ENCODE measurements at regions not wholly inside any gene's neighbourhood (a gene's known extent, or its start where the extent isn't known, plus 50 kb on each side); places are given as distances from the start of the nearest gene placed in this dataset.
"Not testable (repeated sequence)": the region's sequence is repeated elsewhere in the genome, so short reads cannot be mapped to it uniquely, and the experiment has no call there.

DNA sequence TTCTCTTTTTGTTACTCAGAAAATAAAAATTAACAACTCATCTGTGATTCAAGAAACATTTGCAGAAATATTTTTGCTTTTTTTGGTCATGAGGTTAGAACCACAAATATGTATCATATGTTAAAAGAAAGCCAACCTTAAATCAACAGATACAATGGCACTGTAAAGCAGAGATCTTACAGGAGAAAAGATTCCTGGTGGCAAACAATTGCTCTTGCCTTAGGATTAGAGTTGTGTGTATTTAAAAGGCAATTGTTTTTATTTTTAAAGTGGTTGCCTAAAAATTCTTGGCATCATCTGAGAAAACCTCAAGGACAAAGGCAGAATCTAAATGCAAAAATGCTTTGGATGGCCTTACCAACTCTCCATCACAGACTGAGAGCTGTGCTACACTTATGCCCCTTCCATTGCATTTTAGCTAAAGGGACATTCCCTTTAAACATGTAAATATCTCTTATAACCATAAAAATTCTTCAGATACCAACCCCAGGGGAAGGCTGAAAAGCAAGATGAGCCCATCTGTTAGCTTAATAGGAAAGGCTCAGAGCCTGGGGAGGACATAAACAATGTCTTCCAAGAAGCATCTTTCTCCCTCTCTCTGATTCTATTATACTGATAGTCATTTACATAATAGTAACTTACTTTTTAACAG lies 100.4 kb downstream of the FAM114A2 start (continued):
- TF ChIP-seq, protein P1, sequence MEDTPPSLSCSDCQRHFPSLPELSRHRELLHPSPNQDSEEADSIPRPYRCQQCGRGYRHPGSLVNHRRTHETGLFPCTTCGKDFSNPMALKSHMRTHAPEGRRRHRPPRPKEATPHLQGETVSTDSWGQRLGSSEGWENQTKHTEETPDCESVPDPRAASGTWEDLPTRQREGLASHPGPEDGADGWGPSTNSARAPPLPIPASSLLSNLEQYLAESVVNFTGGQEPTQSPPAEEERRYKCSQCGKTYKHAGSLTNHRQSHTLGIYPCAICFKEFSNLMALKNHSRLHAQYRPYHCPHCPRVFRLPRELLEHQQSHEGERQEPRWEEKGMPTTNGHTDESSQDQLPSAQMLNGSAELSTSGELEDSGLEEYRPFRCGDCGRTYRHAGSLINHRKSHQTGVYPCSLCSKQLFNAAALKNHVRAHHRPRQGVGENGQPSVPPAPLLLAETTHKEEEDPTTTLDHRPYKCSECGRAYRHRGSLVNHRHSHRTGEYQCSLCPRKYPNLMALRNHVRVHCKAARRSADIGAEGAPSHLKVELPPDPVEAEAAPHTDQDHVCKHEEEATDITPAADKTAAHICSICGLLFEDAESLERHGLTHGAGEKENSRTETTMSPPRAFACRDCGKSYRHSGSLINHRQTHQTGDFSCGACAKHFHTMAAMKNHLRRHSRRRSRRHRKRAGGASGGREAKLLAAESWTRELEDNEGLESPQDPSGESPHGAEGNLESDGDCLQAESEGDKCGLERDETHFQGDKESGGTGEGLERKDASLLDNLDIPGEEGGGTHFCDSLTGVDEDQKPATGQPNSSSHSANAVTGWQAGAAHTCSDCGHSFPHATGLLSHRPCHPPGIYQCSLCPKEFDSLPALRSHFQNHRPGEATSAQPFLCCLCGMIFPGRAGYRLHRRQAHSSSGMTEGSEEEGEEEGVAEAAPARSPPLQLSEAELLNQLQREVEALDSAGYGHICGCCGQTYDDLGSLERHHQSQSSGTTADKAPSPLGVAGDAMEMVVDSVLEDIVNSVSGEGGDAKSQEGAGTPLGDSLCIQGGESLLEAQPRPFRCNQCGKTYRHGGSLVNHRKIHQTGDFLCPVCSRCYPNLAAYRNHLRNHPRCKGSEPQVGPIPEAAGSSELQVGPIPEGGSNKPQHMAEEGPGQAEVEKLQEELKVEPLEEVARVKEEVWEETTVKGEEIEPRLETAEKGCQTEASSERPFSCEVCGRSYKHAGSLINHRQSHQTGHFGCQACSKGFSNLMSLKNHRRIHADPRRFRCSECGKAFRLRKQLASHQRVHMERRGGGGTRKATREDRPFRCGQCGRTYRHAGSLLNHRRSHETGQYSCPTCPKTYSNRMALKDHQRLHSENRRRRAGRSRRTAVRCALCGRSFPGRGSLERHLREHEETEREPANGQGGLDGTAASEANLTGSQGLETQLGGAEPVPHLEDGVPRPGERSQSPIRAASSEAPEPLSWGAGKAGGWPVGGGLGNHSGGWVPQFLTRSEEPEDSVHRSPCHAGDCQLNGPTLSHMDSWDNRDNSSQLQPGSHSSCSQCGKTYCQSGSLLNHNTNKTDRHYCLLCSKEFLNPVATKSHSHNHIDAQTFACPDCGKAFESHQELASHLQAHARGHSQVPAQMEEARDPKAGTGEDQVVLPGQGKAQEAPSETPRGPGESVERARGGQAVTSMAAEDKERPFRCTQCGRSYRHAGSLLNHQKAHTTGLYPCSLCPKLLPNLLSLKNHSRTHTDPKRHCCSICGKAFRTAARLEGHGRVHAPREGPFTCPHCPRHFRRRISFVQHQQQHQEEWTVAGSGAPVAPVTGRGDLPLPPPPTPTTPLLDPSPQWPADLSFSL (CRISPR knock-in tag; IDR thresholded peaks at IDR 0.05): no peak
- TF ChIP-seq, protein P2, sequence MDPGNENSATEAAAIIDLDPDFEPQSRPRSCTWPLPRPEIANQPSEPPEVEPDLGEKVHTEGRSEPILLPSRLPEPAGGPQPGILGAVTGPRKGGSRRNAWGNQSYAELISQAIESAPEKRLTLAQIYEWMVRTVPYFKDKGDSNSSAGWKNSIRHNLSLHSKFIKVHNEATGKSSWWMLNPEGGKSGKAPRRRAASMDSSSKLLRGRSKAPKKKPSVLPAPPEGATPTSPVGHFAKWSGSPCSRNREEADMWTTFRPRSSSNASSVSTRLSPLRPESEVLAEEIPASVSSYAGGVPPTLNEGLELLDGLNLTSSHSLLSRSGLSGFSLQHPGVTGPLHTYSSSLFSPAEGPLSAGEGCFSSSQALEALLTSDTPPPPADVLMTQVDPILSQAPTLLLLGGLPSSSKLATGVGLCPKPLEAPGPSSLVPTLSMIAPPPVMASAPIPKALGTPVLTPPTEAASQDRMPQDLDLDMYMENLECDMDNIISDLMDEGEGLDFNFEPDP (CRISPR knock-in tag; conservative IDR thresholded peaks at IDR 0.05): no peak

DNA sequence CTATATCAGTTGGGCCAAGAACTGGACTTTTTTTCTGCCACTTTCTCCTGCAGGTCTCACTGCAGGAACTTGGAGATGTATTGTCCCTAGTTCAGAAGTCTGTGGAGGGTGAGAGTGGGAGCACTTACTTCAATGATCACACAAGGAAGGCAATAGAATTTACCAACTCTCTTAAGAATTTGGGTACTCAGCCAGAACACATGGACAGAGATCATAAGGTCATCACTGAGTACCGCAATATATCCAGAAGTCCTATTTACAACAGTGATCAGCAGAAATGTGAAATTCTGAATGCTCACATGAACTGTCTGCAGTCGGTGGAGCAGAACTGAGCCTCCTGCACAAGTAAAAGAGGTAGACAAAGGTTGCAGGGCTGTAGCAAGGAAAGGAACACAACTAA lies 101.0 kb downstream of the FAM114A2 start:
- Histone ChIP-seq H3K4me2 (ENCODE audit: low read depth, low read length) (no peak overlapping the region), H3K9ac (ENCODE audit: insufficient read depth, low read depth, low read length) (no peak overlapping the region), H2AFZ (ENCODE audit: low read length) (no peak overlapping the region), H3K27ac (ENCODE audit: extremely low read length, insufficient read depth, low read length) (no peak overlapping the region), H3K79me2 (ENCODE audit: insufficient read depth, low read length) (no peaks in the 10 kb centered on the region), H4K20me1 (ENCODE audit: insufficient read depth, low read length) (no peaks in the 10 kb centered on the region), H3K4me1 (ENCODE audit: insufficient read depth, low read length) (no peaks in the 10 kb centered on the region), H3K27me3 (ENCODE audit: control insufficient read depth in 1 of 2, insufficient read depth in 2 of 2, low read length in 2 of 2) (no peaks in the 10 kb centered on the region), H3K9me3 (ENCODE audit: low read length) (peaks cover 46% of the 10 kb centered on the region), H3K36me3 (replicated peaks in 1 of 2; ENCODE audit: control insufficient read depth in 1 of 2, insufficient read depth in 2 of 2, low read length in 2 of 2) (no peaks in the 10 kb centered on the region), H3K4me3 (replicated peaks in 1 of 3; ENCODE audit: insufficient read depth in 1 of 3, low read depth in 2 of 3, low read length in 3 of 3) (no peak overlapping the region)
- POLR2A ChIA-PET: no interaction called here
- intact Hi-C loops (cut with micrococcal nuclease; ENCODE audit: unreplicated experiment) (no loop called here), in situ Hi-C loops (cut with HindIII; ENCODE audit: extremely low pct_ligation_motif_present, low pct_unique_long_range_greater_than_20kb) (no loop called here)
- CTCF ChIA-PET (ENCODE audit: low intra/inter-chr PET ratio, low total read pairs): no interaction called here
- FAIRE-seq (no peak), DNase-seq (ENCODE audit: low spot score) (no peak), ATAC-seq (no peak)
- no TSS peak for BruUV-seq (replicated peaks)
- TF ChIP-seq ZNF790 (CRISPR knock-in tag; IDR thresholded peaks at IDR 0.05; ENCODE audit: borderline replicate concordance): no peak
- TF ChIP-seq NR2F2 (IDR thresholded peaks at IDR 0.05; ENCODE audit: borderline replicate concordance, low read depth): no peak
- TF ChIP-seq REXO4 (CRISPR knock-in tag; IDR thresholded peaks at IDR 0.05; ENCODE audit: borderline replicate concordance): no peak
- TF ChIP-seq ZNF7 (CRISPR knock-in tag; IDR thresholded peaks at IDR 0.05): no peak
- 16% methylated on average over 2 of the region's 2 CpGs for WGBS (ENCODE audit: low lambda C conversion rate)

DNA sequence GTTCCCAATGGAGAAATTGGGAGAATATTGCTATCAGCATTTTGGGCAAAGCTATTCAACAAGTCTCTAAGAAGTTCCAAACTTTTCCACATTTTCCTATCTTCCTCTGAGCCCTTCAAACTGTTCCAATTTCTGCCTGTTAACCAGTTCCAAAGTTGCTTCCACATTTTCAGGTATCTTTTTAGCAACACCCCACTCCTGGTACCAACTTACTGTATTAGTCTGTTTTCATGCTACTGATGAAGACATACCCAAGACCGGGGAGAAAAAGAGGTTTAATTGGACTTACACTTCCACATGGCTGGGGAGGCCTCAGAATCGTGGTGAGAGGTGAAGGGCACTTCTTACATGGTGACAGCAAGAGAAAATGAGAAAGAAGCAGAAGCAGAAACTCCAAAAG lies 103.6 kb downstream of the FAM114A2 start:
- intact Hi-C loops (cut with micrococcal nuclease; ENCODE audit: unreplicated experiment); ATAC-seq; H2AFZ ChIP-seq (ENCODE audit: low read length); BruUV-seq (replicated peaks); H3K4me2 ChIP-seq (ENCODE audit: low read depth, low read length); H3K27me3 ChIP-seq (ENCODE audit: control insufficient read depth in 1 of 2, insufficient read depth in 2 of 2, low read length in 2 of 2); H3K4me1 ChIP-seq (ENCODE audit: insufficient read depth, low read length); H3K27ac ChIP-seq (ENCODE audit: extremely low read length, insufficient read depth, low read length); H4K20me1 ChIP-seq (ENCODE audit: insufficient read depth, low read length); DNase-seq (ENCODE audit: low spot score); CTCF ChIA-PET (ENCODE audit: low intra/inter-chr PET ratio, low total read pairs); in situ Hi-C loops (cut with HindIII; ENCODE audit: extremely low pct_ligation_motif_present, low pct_unique_long_range_greater_than_20kb); H3K36me3 ChIP-seq (replicated peaks in 1 of 2; ENCODE audit: control insufficient read depth in 1 of 2, insufficient read depth in 2 of 2, low read length in 2 of 2); H3K4me3 ChIP-seq (replicated peaks in 1 of 3; ENCODE audit: insufficient read depth in 1 of 3, low read depth in 2 of 3, low read length in 3 of 3); H3K79me2 ChIP-seq (ENCODE audit: insufficient read depth, low read length); POLR2A ChIA-PET; FAIRE-seq; H3K9ac ChIP-seq (ENCODE audit: insufficient read depth, low read depth, low read length): not testable (repeated sequence)
- whole genome bisulfite sequencing (ENCODE audit: low lambda C conversion rate): 0% methylated on average over 2 of the region's 2 CpGs
- peaks cover 23% of the 10 kb centered on the region for H3K9me3 ChIP-seq (ENCODE audit: low read length)
